ENCODE measurements at regions not wholly inside any gene's neighbourhood (a gene's known extent, or its start where the extent isn't known, plus 50 kb on each side); places are given as distances from the start of the nearest gene placed in this dataset.

- TF ChIP-seq REST (IDR thresholded peaks at IDR 0.05; ENCODE audit: insufficient replicate concordance, low read depth) (no peak), CTCF (IDR thresholded peaks at IDR 0.05; ENCODE audit: insufficient read depth, low read length) (no peak), GABPA (IDR thresholded peaks at IDR 0.05; ENCODE audit: low read depth) (no peak), POLR2AphosphoS5 (IDR thresholded peaks at IDR 0.05; ENCODE audit: low read depth) (no peak), SPI1 (IDR thresholded peaks at IDR 0.05; ENCODE audit: borderline replicate concordance, low read depth) (no peak)
- Histone ChIP-seq H3K27me3 (ENCODE audit: insufficient read depth, poor library complexity, severe bottlenecking) (no peaks in the 10 kb centered on the region), H3K4me3 (replicated peaks; ENCODE audit: insufficient read depth, low read length) (no peak overlapping the region), H3K27ac (replicated peaks) (no peak overlapping the region)
- no peak for DNase-seq (ENCODE audit: low read depth in 1 of 2, low spot score in 1 of 2)
These were observed 122.8 kb upstream of the DST start for GRCh38 chr6:56765494-56765893.

GRCh38 chr6:56764081-56764566 lies 121.4 kb upstream of the DST start:
- TF ChIP-seq POLR2AphosphoS5 (IDR thresholded peaks at IDR 0.05; ENCODE audit: low read depth) (no peak), CTCF (IDR thresholded peaks at IDR 0.05; ENCODE audit: insufficient read depth, low read length) (no peak)
- Histone ChIP-seq H3K4me3 (replicated peaks; ENCODE audit: insufficient read depth, low read length) (no peak overlapping the region), H3K27ac (replicated peaks) (no peak overlapping the region), H3K27me3 (ENCODE audit: insufficient read depth, poor library complexity, severe bottlenecking) (no peaks in the 10 kb centered on the region)
- peak in 1 of 2 experiments; percentile 45 for DNase-seq (ENCODE audit: low read depth in 1 of 2, low spot score in 1 of 2)

GRCh38 chr6:56761651-56762050 lies 119.0 kb upstream of the DST start:
- Histone ChIP-seq H3K4me3 (replicated peaks; ENCODE audit: insufficient read depth, low read length) (no peak overlapping the region), H3K27me3 (ENCODE audit: insufficient read depth, poor library complexity, severe bottlenecking) (no peaks in the 10 kb centered on the region), H3K27ac (replicated peaks) (no peak overlapping the region)
- DNase-seq (ENCODE audit: low read depth in 1 of 2, low spot score in 1 of 2), result no peak
- TF ChIP-seq REST (IDR thresholded peaks at IDR 0.05; ENCODE audit: insufficient replicate concordance, low read depth) (no peak), POLR2AphosphoS5 (IDR thresholded peaks at IDR 0.05; ENCODE audit: low read depth) (no peak), CTCF (IDR thresholded peaks at IDR 0.05; ENCODE audit: insufficient read depth, low read length) (no peak), SPI1 (IDR thresholded peaks at IDR 0.05; ENCODE audit: borderline replicate concordance, low read depth) (no peak), GABPA (IDR thresholded peaks at IDR 0.05; ENCODE audit: low read depth) (no peak)

GRCh38 chr6:56760842-56761241 lies 118.2 kb upstream of the DST start:
- no peak for DNase-seq (ENCODE audit: low read depth in 1 of 2, low spot score in 1 of 2)
- Histone ChIP-seq H3K4me3 (replicated peaks; ENCODE audit: insufficient read depth, low read length) (no peak overlapping the region), H3K27ac (replicated peaks) (no peak overlapping the region), H3K27me3 (ENCODE audit: insufficient read depth, poor library complexity, severe bottlenecking) (no peaks in the 10 kb centered on the region)
- no peak for TF ChIP-seq POLR2AphosphoS5 (IDR thresholded peaks at IDR 0.05; ENCODE audit: low read depth)
- no peak for TF ChIP-seq CTCF (IDR thresholded peaks at IDR 0.05; ENCODE audit: insufficient read depth, low read length)
- TF ChIP-seq REST (IDR thresholded peaks at IDR 0.05; ENCODE audit: insufficient replicate concordance, low read depth), result no peak
- no peak for TF ChIP-seq SPI1 (IDR thresholded peaks at IDR 0.05; ENCODE audit: borderline replicate concordance, low read depth)
- no peak for TF ChIP-seq GABPA (IDR thresholded peaks at IDR 0.05; ENCODE audit: low read depth)
